LNCaP clone FGC (cell line): ENCODE measurements at regions not wholly inside any gene's neighbourhood (a gene's known extent, or its start where the extent isn't known, plus 50 kb on each side); places are given as distances from the start of the nearest gene placed in this dataset.
A peak's percentile ranks its signal among the peaks of the same experiment; 100 is the strongest.

Source experiments
- DNase-seq: peaks from one replicate; pipeline ENCODE4 v3.0.0-alpha.2; 2011; ENCODE audit warnings: low read depth
- H3K4me3 ChIP-seq: 2 replicates; pipeline ENCODE4 v1.5.1; 2011; ENCODE audit warnings: mild to moderate bottlenecking, low read depth, low read length, control low read depth
- TF ChIP-seq, protein P1 (sequence below): IDR thresholded peaks from 2 replicates; pipeline ENCODE4 v1.5.1; 2012; ENCODE audit warnings: mild to moderate bottlenecking; ENCODE audit not compliant: control insufficient read depth, insufficient read depth; ENCODE audit errors: extremely low read depth

DNA sequence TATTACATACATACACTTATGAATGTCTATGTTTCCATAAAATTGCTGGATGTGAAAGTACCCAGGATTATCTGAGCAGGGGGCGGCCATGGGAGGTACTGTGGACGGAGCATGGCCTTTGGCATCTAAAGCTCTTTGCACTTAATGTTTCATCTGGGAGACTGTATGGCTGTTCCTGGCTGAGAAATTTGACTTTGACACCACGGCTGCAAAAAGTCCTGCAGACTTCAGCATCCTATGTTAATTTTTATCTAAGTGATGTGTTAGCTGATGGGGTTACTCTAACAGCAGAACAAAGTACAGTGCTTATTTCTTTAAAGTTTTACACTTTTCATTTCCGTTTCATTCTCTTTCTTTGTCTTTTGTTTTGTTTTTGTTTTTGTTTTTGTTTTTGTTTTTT is 139.8 kb upstream of the STX18 start:
- no peak for DNase-seq

DNA sequence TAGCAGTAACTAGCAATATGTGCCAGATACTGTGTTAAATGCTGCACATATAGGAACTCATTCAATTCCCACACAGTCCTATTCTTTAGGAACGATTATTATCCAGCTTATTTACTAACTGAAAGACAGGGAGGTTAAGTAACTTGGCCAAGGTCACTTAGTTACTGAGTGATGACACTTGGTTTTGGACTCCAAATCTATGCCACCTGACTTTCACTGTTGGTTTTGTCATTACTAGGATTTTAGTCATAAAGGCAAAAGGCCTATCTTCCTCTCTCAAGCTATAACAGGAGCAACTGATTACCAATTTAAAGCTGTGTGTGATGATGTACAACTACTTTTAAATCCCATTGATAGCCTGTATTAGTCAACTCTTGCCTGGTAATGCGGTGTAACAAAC is 138.9 kb upstream of the STX18 start:
- DNase-seq = no peak
- TF ChIP-seq, protein P1, sequence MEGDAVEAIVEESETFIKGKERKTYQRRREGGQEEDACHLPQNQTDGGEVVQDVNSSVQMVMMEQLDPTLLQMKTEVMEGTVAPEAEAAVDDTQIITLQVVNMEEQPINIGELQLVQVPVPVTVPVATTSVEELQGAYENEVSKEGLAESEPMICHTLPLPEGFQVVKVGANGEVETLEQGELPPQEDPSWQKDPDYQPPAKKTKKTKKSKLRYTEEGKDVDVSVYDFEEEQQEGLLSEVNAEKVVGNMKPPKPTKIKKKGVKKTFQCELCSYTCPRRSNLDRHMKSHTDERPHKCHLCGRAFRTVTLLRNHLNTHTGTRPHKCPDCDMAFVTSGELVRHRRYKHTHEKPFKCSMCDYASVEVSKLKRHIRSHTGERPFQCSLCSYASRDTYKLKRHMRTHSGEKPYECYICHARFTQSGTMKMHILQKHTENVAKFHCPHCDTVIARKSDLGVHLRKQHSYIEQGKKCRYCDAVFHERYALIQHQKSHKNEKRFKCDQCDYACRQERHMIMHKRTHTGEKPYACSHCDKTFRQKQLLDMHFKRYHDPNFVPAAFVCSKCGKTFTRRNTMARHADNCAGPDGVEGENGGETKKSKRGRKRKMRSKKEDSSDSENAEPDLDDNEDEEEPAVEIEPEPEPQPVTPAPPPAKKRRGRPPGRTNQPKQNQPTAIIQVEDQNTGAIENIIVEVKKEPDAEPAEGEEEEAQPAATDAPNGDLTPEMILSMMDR = no peak
- H3K4me3 ChIP-seq = no peak overlapping the region

More for the DNA sequence above, 139.8 kb upstream of the STX18 start:
- TF ChIP-seq, protein P1 = no peak
- H3K4me3 ChIP-seq = no peak overlapping the region

DNA sequence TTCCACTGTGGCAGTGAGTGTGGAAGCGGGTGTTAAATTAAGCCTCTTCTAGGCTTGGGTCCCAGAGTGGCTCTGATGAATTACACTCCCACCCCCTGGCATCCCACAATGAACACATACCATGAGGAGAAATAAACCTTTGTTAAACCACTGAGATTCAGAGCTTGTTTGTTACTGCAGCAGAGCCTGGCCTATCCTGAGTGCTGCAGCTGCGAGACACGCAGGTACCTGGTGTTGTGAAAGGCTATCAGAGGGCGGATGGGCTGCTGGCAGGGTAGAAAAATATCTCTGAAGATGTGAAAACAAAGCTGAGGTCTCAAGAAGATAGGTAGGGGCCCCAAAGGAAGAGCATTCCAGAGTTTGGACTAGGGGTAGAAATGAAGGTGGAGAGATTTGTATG is 138.4 kb upstream of the STX18 start:
- DNase-seq = no peak
- H3K4me3 ChIP-seq = no peak overlapping the region
- TF ChIP-seq, protein P1 = no peak

DNA sequence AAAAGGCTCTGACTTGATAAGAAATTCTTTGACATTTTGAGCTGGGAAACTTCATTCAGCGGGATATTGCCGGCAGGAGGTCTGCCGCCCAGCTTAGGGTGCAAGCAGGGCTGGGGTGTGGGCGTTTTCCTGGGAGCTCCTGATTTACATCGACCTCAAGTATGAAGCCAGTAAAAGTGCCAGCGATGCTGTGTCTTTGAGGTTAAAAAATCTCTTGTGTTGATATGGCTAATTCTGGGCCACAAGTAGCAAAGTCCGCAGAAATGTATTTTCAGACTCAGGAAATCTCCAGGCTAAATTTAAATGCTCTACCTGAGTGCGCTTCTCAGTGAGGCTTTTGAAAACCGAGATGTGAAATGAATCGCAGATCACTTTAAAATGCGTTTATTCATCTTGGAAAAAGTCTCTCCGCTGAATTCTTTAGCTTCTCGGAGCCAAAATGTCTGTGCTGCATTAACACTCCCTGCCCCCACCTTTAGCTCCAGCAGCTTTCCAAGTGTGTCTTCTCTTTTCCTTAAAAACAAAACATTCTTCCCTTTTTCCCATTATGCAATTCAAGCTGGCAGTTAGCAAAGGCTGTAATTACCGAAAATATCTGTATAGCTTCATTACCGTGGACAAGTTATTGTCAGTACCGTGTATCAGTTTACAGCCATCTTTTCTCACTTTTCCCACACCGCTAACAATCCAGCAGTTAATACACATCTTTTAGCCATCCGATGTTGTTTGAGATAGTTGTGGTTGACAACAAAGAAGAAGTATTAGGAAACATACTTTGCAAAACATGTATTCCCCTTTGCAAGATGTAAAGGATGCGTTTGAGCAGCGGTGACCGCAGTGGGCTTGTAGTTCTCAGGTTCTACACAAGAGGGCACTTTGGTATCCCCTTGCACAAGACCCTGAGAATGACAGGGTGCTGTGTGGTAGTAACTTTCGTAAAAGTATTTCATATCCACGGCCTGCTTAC is 136.0 kb upstream of the STX18 start:
- DNase-seq = no peak
- TF ChIP-seq, protein P1 = peak; percentile 39; the same call in 1 of the 2 replicates
- no peak overlapping the region for H3K4me3 ChIP-seq

DNA sequence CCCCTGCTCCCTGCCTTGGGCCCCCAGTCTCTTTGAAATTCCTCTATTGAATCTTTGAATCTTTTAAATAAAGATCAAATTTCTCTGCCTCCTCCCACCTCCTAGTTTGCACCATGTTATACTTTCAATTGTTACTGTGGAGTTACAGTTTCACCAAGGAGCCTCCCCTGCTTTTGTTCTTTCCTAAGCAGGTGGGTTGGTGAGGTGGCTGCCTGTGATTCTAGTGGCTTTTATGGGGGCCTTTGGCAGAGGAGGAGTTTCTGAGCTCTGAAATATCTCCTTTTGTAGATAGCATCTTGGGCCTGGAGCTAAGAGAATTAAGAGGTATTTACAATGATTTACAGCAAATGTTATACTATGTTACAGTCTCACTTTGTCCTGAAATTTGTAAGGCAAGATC is 133.8 kb upstream of the STX18 start:
- DNase-seq = no peak
- TF ChIP-seq, protein P1 = no peak
- H3K4me3 ChIP-seq = no peak overlapping the region

DNA sequence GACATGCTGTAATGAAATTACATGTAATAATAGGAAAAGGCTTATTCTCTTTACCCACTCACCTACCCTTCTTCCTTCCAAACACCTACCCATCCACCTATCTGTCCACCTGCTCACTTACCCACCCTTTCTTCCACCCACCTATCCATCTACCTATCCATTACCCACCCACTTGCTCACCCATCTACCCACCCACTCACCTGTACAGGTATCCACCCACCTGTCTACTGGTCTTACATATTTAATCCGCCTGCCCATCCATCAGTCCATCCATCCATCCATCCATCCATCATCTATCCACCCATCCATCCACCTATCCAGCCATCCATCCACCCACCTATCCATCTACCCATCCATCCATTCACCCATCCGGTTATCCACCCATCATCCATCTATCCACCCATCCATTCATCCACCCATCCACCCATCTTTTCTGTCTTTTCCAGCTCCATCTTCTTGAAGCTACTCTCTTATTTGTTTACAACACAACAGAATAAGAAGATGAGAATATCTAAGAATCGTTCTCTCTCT is 133.3 kb upstream of the STX18 start:
- TF ChIP-seq, protein P1 = no peak
- no peak for DNase-seq
- H3K4me3 ChIP-seq = no peak overlapping the region
